H7 (cell line): ENCODE measurements at regions not wholly inside any gene's neighbourhood (a gene's known extent, or its start where the extent isn't known, plus 50 kb on each side); places are given as distances from the start of the nearest gene placed in this dataset.

ENCODE experiments used
- DNase-seq: peaks from one replicate; pipeline ENCODE4 v3.0.0; 2012
- H3K27me3 ChIP-seq: 2 replicates; pipeline ENCODE4 v1.6.0; 2011; ENCODE audit warnings: mild to moderate bottlenecking, low read length; ENCODE audit not compliant: control insufficient read depth, insufficient read depth
- H3K36me3 ChIP-seq: replicated peaks from 2 replicates; pipeline ENCODE4 v1.5.1; 2011; ENCODE audit warnings: low read length; ENCODE audit not compliant: control insufficient read depth, insufficient read depth
- H3K4me3 ChIP-seq: 2 replicates; pipeline ENCODE4 v1.5.1; 2011; ENCODE audit warnings: low read depth, mild to moderate bottlenecking, control low read depth, low read length, moderate library complexity; ENCODE audit not compliant: insufficient read depth

- peak; percentile 72 for DNase-seq
These were observed 195.1 kb downstream of the IRF8 start for GRCh38 chr16:86093801-86094750.

GRCh38 chr16:86095131-86095752, 196.3 kb downstream of the IRF8 start:
- Histone ChIP-seq H3K36me3 (no peaks in the 10 kb centered on the region), H3K27me3 (no peaks in the 10 kb centered on the region), H3K4me3 (no peak overlapping the region)
- DNase-seq: no peak

More at GRCh38 chr16:86093801-86094750, 195.1 kb downstream of the IRF8 start:
- Histone ChIP-seq H3K4me3 (no peak overlapping the region), H3K36me3 (no peaks in the 10 kb centered on the region), H3K27me3 (no peaks in the 10 kb centered on the region)

GRCh38 chr16:86095906-86096485, 197.0 kb downstream of the IRF8 start:
- no peak for DNase-seq
- Histone ChIP-seq H3K36me3 (no peaks in the 10 kb centered on the region), H3K4me3 (no peak overlapping the region), H3K27me3 (no peaks in the 10 kb centered on the region)

GRCh38 chr16:86096850-86097249, 197.9 kb downstream of the IRF8 start:
- DNase-seq: no peak
- Histone ChIP-seq H3K4me3 (no peak overlapping the region), H3K36me3 (no peaks in the 10 kb centered on the region), H3K27me3 (no peaks in the 10 kb centered on the region; the same call in 1 of the 2 replicates)

- Histone ChIP-seq H3K36me3 (no peaks in the 10 kb centered on the region), H3K4me3 (no peak overlapping the region), H3K27me3 (no peaks in the 10 kb centered on the region; the same call in 1 of the 2 replicates)
- DNase-seq: no peak
These were observed 200.4 kb downstream of the IRF8 start for GRCh38 chr16:86099326-86099725.

GRCh38 chr16:86100205-86101136, 201.5 kb downstream of the IRF8 start:
- DNase-seq: no peak
- H3K36me3 ChIP-seq: no peaks in the 10 kb centered on the region
- H3K4me3 ChIP-seq: no peak overlapping the region
- H3K27me3 ChIP-seq: no peaks in the 10 kb centered on the region; the same call in 1 of the 2 replicates

GRCh38 chr16:86101137-86101896, 202.4 kb downstream of the IRF8 start:
- no peaks in the 10 kb centered on the region; the same call in 1 of the 2 replicates for H3K27me3 ChIP-seq
- no peak overlapping the region for H3K4me3 ChIP-seq
- no peaks in the 10 kb centered on the region for H3K36me3 ChIP-seq
- no peak for DNase-seq

GRCh38 chr16:86101897-86102157, 202.9 kb downstream of the IRF8 start:
- Histone ChIP-seq H3K4me3 (no peak overlapping the region), H3K27me3 (no peaks in the 10 kb centered on the region; the same call in 1 of the 2 replicates), H3K36me3 (no peaks in the 10 kb centered on the region)
- DNase-seq: no peak

GRCh38 chr16:86103320-86103719, 204.4 kb downstream of the IRF8 start:
- Histone ChIP-seq H3K36me3 (no peaks in the 10 kb centered on the region), H3K27me3 (no peaks in the 10 kb centered on the region; the same call in 1 of the 2 replicates), H3K4me3 (no peak overlapping the region)
- no peak for DNase-seq

GRCh38 chr16:86104537-86105048, 205.6 kb downstream of the IRF8 start:
- Histone ChIP-seq H3K27me3 (no peaks in the 10 kb centered on the region; the same call in 1 of the 2 replicates), H3K36me3 (no peaks in the 10 kb centered on the region), H3K4me3 (no peak overlapping the region)
- no peak for DNase-seq

- no peaks in the 10 kb centered on the region for H3K36me3 ChIP-seq
- H3K27me3 ChIP-seq: no peaks in the 10 kb centered on the region
- DNase-seq: no peak
- H3K4me3 ChIP-seq: no peak overlapping the region
These were observed 208.4 kb downstream of the IRF8 start for GRCh38 chr16:86107215-86107825.

GRCh38 chr16:86108062-86108461, 209.1 kb downstream of the IRF8 start:
- Histone ChIP-seq H3K4me3 (no peak overlapping the region), H3K27me3 (no peaks in the 10 kb centered on the region), H3K36me3 (no peaks in the 10 kb centered on the region)
- no peak for DNase-seq

GRCh38 chr16:86110134-86110533, 211.2 kb downstream of the IRF8 start:
- H3K36me3 ChIP-seq: no peaks in the 10 kb centered on the region

More at GRCh38 chr16:86110134-86110533, 211.2 kb downstream of the IRF8 start:
- Histone ChIP-seq H3K27me3 (no peaks in the 10 kb centered on the region), H3K4me3 (no peak overlapping the region)
- DNase-seq: no peak
